CD14-positive monocyte (primary cell): ENCODE measurements at regions not wholly inside any gene's neighbourhood (a gene's known extent, or its start where the extent isn't known, plus 50 kb on each side); places are given as distances from the start of the nearest gene placed in this dataset.

ENCODE experiments used
- DNase-seq, 3 donors: peaks; one replicate each; pipeline ENCODE4 v3.0.0-alpha.2; 2011 to 2022
- H2AFZ ChIP-seq: 2 replicates; pipeline ENCODE4 v1.6.0; 2012; ENCODE audit warnings: mild to moderate bottlenecking, low read depth, low read length, inconsistent platforms; ENCODE audit not compliant: insufficient read depth, poor library complexity, severe bottlenecking
- H3K27ac ChIP-seq, 2 donors: 1 replicate in 1 of 2; 2 replicates in 1 of 2; pipeline ENCODE4 v1.5.1; 2012 to 2013; ENCODE audit warnings: low read length in 2 of 2, control low read depth in 1 of 2, inconsistent platforms in 1 of 2, low read depth in 1 of 2, mild to moderate bottlenecking in 1 of 2
- H3K27me3 ChIP-seq, 2 donors: one replicate each; pipeline versions ENCODE4 v1.6.0 to v1.6.1; 2011 to 2013; ENCODE audit warnings: low read length in 2 of 2; ENCODE audit not compliant: control insufficient read depth in 2 of 2, insufficient read depth in 2 of 2
- H3K36me3 ChIP-seq, 2 donors: replicated peaks in 1 of 2; 1 replicate in 1 of 2; 2 replicates in 1 of 2; pipeline versions ENCODE4 v1.5.1 to v1.6.1; 2012 to 2013; ENCODE audit warnings: low read length in 2 of 2, control low read depth in 1 of 2, inconsistent platforms in 1 of 2, mild to moderate bottlenecking in 1 of 2; ENCODE audit not compliant: insufficient read depth in 2 of 2, control insufficient read depth in 1 of 2
- H3K4me1 ChIP-seq, 2 donors: 1 replicate in 1 of 2; 2 replicates in 1 of 2; pipeline versions ENCODE4 v1.5.1 to v1.6.1; 2012 to 2013; ENCODE audit warnings: low read length in 2 of 2, control low read depth in 1 of 2, inconsistent platforms in 1 of 2, mild to moderate bottlenecking in 1 of 2, moderate library complexity in 1 of 2; ENCODE audit not compliant: insufficient read depth in 2 of 2, control insufficient read depth in 1 of 2
- H3K4me2 ChIP-seq: replicated peaks from 2 replicates; pipeline ENCODE3; 2012; ENCODE audit warnings: low read length, moderate library complexity, mild to moderate bottlenecking; ENCODE audit not compliant: poor library complexity, severe bottlenecking; ENCODE audit errors: extremely low read depth
- H3K4me3 ChIP-seq, 3 experiments: fragments of 200-600 bp in 1 of 3; sonication (generic) in 1 of 3; replicated peaks in 1 of 3; 1 replicate in 2 of 3; 2 replicates in 1 of 3; pipeline ENCODE4 v1.5.1; 2011 to 2013; ENCODE audit warnings: low read length in 3 of 3, mild to moderate bottlenecking in 3 of 3, control low read depth in 2 of 3, low read depth in 2 of 3, inconsistent platforms in 1 of 3, moderate library complexity in 1 of 3
- H3K79me2 ChIP-seq: 2 replicates; pipeline ENCODE4 v1.6.0; 2012; ENCODE audit warnings: mild to moderate bottlenecking, control low read depth, inconsistent platforms, low read length, moderate library complexity; ENCODE audit not compliant: insufficient read depth
- H3K9ac ChIP-seq: 2 replicates; pipeline ENCODE4 v1.6.0; 2017; ENCODE audit warnings: low read length, mild to moderate bottlenecking; ENCODE audit not compliant: insufficient read depth, poor library complexity, severe bottlenecking
- H3K9me3 ChIP-seq, 2 donors: replicated peaks in 1 of 2; 1 replicate in 1 of 2; 2 replicates in 1 of 2; pipeline versions ENCODE4 v1.5.1 to v1.6.1; 2012 to 2013; ENCODE audit warnings: low read length in 2 of 2, control low read depth in 1 of 2; ENCODE audit not compliant: control insufficient read depth in 1 of 2, insufficient read depth in 1 of 2
- H4K20me1 ChIP-seq: 2 replicates; pipeline ENCODE4 v1.6.0; 2012; ENCODE audit warnings: mild to moderate bottlenecking, low read length, control low read depth, moderate library complexity; ENCODE audit not compliant: insufficient read depth
- H3K27ac Mint-ChIP-seq, 7 donors: one replicate each; pipeline ENCODE4 v1.8.0; 2020; ENCODE audit warnings: mild to moderate bottlenecking in 7 of 7, mixed read lengths in 7 of 7, moderate library complexity in 6 of 7, inconsistent platforms in 2 of 7
- H3K27me3 Mint-ChIP-seq, 3 donors: one replicate each; pipeline ENCODE4 v1.8.0; 2021 to 2022; ENCODE audit warnings: low read depth in 3 of 3, mild to moderate bottlenecking in 3 of 3, mixed read lengths in 3 of 3, moderate library complexity in 3 of 3, inconsistent platforms in 1 of 3
- H3K36me3 Mint-ChIP-seq, 2 donors: one replicate each; pipeline ENCODE4 v1.8.0; 2020; ENCODE audit warnings: mixed read lengths in 2 of 2, inconsistent platforms in 1 of 2, mild to moderate bottlenecking in 1 of 2
- H3K4me1 Mint-ChIP-seq: one replicate; pipeline ENCODE4 v1.8.0; 2020; ENCODE audit warnings: mild to moderate bottlenecking, mixed read lengths
- H3K4me3 Mint-ChIP-seq, 2 donors: one replicate each; pipeline ENCODE4 v1.8.0; 2020; ENCODE audit warnings: mild to moderate bottlenecking in 2 of 2, mixed read lengths in 2 of 2, moderate library complexity in 1 of 2
- H3K9me3 Mint-ChIP-seq, 7 donors: one replicate each; pipeline ENCODE4 v1.8.0; 2020 to 2022; ENCODE audit warnings: mixed read lengths in 7 of 7, mild to moderate bottlenecking in 6 of 7, moderate library complexity in 6 of 7, inconsistent platforms in 2 of 7
- WGBS: methylation state at CpG from one replicate; pipeline ENCODE4 v1.1.5; 2013; ENCODE audit warnings: missing lambda C conversion rate; ENCODE audit not compliant: insufficient coverage; 5-methylcytosine and 5-hydroxymethylcytosine counted together
- intact Hi-C, 2 donors: fragments of 100-400 bp; cut with micrococcal nuclease; formaldehyde crosslinking; loops; one replicate each; pipeline versions ENCODE4 v1.15.0 to v1.15.1; 2023
- TF ChIP-seq, protein P1 (sequence below): fragments of 200-600 bp; IDR thresholded peaks from one replicate; pipeline ENCODE4 v1.8.0; 2022; ENCODE audit warnings: antibody characterized with exemption, mild to moderate bottlenecking

DNA sequence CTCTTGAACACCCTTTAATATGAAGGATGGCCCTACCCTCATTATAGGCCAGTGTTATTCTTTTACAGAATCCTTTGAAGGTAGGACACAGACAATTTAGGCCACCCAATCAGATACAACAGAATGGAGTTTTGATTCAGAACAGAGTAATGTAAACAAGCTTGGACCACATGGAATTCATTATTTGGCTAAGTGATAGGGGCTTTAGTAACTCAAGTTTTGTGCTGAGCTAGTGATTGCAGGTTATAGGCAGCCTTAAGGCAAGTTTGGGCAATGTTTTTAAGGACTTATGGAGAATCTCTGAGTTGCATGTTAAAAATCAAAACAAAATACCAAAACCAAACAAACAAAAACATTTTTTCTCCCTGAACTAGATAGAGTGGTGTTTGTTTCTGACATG lies 312.1 kb upstream of the ROBO1 start:
- TF ChIP-seq, protein P1, sequence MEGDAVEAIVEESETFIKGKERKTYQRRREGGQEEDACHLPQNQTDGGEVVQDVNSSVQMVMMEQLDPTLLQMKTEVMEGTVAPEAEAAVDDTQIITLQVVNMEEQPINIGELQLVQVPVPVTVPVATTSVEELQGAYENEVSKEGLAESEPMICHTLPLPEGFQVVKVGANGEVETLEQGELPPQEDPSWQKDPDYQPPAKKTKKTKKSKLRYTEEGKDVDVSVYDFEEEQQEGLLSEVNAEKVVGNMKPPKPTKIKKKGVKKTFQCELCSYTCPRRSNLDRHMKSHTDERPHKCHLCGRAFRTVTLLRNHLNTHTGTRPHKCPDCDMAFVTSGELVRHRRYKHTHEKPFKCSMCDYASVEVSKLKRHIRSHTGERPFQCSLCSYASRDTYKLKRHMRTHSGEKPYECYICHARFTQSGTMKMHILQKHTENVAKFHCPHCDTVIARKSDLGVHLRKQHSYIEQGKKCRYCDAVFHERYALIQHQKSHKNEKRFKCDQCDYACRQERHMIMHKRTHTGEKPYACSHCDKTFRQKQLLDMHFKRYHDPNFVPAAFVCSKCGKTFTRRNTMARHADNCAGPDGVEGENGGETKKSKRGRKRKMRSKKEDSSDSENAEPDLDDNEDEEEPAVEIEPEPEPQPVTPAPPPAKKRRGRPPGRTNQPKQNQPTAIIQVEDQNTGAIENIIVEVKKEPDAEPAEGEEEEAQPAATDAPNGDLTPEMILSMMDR = no peak
- H4K20me1 ChIP-seq = no peaks in the 10 kb centered on the region
- no peak for DNase-seq
- no peak overlapping the region for H2AFZ ChIP-seq
- H3K79me2 ChIP-seq = no peaks in the 10 kb centered on the region
- no peaks in the 10 kb centered on the region for H3K4me1 Mint-ChIP-seq
- H3K9me3 ChIP-seq = peaks cover 0 to 4% of the 10 kb centered on the region in 2 donors
- no peak overlapping the region for H3K4me3 Mint-ChIP-seq
- no peak overlapping the region for H3K4me2 ChIP-seq
- H3K27ac ChIP-seq = no peak overlapping the region
- H3K36me3 Mint-ChIP-seq = no peaks in the 10 kb centered on the region
- no peaks in the 10 kb centered on the region for H3K27me3 Mint-ChIP-seq
- no peak overlapping the region for H3K9ac ChIP-seq
- H3K9me3 Mint-ChIP-seq = peaks cover 0 to 2% (median 0%) of the 10 kb centered on the region in 7 donors
- H3K27ac Mint-ChIP-seq = no peak overlapping the region
- no peaks in the 10 kb centered on the region for H3K36me3 ChIP-seq
- intact Hi-C loops = no loop called here
- no peaks in the 10 kb centered on the region for H3K4me1 ChIP-seq
- no peak overlapping the region for H3K4me3 ChIP-seq
- H3K27me3 ChIP-seq = no peaks in the 10 kb centered on the region

GRCh38 chr3:80068459-80068858 lies 300.7 kb upstream of the ROBO1 start:
- Histone ChIP-seq H3K9me3 (peaks cover 6 to 10% of the 10 kb centered on the region in 2 donors), H3K4me3 (no peak overlapping the region), H4K20me1 (no peaks in the 10 kb centered on the region), H3K79me2 (no peaks in the 10 kb centered on the region), H3K9ac (no peak overlapping the region), H3K4me2 (no peak overlapping the region), H3K27me3 (no peaks in the 10 kb centered on the region), H3K27ac (no peak overlapping the region), H3K36me3 (no peaks in the 10 kb centered on the region), H3K4me1 (no peaks in the 10 kb centered on the region), H2AFZ (no peak overlapping the region)
- H3K9me3 Mint-ChIP-seq = peaks cover 0 to 11% (median 5%) of the 10 kb centered on the region in 7 donors
- TF ChIP-seq, protein P1 = no peak
- H3K4me3 Mint-ChIP-seq = no peak overlapping the region
- intact Hi-C loops = no loop called here
- WGBS = no CpG with 5 or more reads among the region's 3 CpGs
- H3K27me3 Mint-ChIP-seq = no peaks in the 10 kb centered on the region
- no peaks in the 10 kb centered on the region for H3K36me3 Mint-ChIP-seq
- DNase-seq = no peak
- no peak overlapping the region for H3K27ac Mint-ChIP-seq
- no peaks in the 10 kb centered on the region for H3K4me1 Mint-ChIP-seq
